ENCODE measurements at regions not wholly inside any gene's neighbourhood (a gene's known extent, or its start where the extent isn't known, plus 50 kb on each side); places are given as distances from the start of the nearest gene placed in this dataset.

DNA sequence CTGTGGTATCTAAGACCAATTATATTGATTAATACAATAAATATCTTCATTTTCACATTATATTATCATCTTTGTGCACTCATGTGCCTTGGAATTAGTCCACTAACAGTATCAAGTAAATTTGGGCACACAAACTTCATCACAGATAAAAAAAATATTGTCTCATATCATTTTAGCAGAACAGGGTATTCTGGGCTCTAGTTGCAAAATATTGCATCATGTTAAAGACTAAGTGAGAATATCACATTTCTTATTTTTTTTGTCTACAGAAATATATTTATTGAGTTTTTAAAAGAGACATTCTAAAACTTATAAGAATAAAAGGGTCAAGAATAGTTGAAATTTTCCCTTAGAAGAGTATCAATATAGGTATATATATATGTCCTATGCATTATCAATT is 754.1 kb upstream of the MAN1A1 start:
- TF ChIP-seq, protein P1, sequence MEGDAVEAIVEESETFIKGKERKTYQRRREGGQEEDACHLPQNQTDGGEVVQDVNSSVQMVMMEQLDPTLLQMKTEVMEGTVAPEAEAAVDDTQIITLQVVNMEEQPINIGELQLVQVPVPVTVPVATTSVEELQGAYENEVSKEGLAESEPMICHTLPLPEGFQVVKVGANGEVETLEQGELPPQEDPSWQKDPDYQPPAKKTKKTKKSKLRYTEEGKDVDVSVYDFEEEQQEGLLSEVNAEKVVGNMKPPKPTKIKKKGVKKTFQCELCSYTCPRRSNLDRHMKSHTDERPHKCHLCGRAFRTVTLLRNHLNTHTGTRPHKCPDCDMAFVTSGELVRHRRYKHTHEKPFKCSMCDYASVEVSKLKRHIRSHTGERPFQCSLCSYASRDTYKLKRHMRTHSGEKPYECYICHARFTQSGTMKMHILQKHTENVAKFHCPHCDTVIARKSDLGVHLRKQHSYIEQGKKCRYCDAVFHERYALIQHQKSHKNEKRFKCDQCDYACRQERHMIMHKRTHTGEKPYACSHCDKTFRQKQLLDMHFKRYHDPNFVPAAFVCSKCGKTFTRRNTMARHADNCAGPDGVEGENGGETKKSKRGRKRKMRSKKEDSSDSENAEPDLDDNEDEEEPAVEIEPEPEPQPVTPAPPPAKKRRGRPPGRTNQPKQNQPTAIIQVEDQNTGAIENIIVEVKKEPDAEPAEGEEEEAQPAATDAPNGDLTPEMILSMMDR (IDR thresholded peaks at IDR 0.05), result no peak
- no peak for TF ChIP-seq POLR2A (IDR thresholded peaks at IDR 0.05)

Measured in body of pancreas (tissue), 4 donors.